Ovary (tissue), 7 donors: ENCODE measurements at regions not wholly inside any gene's neighbourhood (a gene's known extent, or its start where the extent isn't known, plus 50 kb on each side); places are given as distances from the start of the nearest gene placed in this dataset.

Experiments used
- DNase-seq, 5 donors: peaks; one replicate each; pipeline ENCODE4 v3.0.0-alpha.2; 2019 to 2020
- H3K27ac ChIP-seq, 2 donors: fragments of 200-600 bp; one replicate each; pipeline versions ENCODE4 v1.5.1 to v1.8.0; 2019 to 2022
- H3K27me3 ChIP-seq: fragments of 200-600 bp; one replicate; pipeline ENCODE4 v1.8.0; 2022
- H3K36me3 ChIP-seq: fragments of 200-600 bp; sonication (generic); one replicate; pipeline ENCODE4 v1.5.1; 2019
- H3K4me1 ChIP-seq: one replicate; pipeline ENCODE4 v1.8.1; 2013; ENCODE audit warnings: mild to moderate bottlenecking, moderate library complexity; ENCODE audit not compliant: insufficient read depth
- H3K4me3 ChIP-seq: fragments of 200-600 bp; sonication (generic); one replicate; pipeline ENCODE4 v1.5.1; 2017
- H3K9me3 ChIP-seq, 2 donors: fragments of 200-600 bp in 1 of 2; sonication (generic) in 1 of 2; one replicate each; pipeline versions ENCODE4 v1.5.1 to v1.8.1; 2013 to 2019; ENCODE audit warnings: mild to moderate bottlenecking in 1 of 2, moderate library complexity in 1 of 2
- EP300 ChIP-seq: sonication (generic); formaldehyde crosslinking; IDR thresholded peaks from one replicate; pipeline ENCODE4 v1.6.1; 2017; ENCODE audit warnings: antibody characterized with exemption
- POLR2A ChIP-seq: fragments of 450-650 bp; IDR thresholded peaks from one replicate; pipeline ENCODE4 v1.6.1; 2017; ENCODE audit warnings: antibody characterized with exemption, mild to moderate bottlenecking, moderate library complexity
- WGBS, 3 donors: extraction: QIAGEN DNeasy Blood & Tissue Kit in 1 of 3; methylation state at CpG; one replicate each; pipeline versions ENCODE4 v1.1.5 to v1.1.7; 2013 to 2017; 5-methylcytosine and 5-hydroxymethylcytosine counted together
- intact Hi-C, 4 donors: fragments of 100-400 bp; cut with DNase I; formaldehyde crosslinking; loops; one replicate each; pipeline versions ENCODE4 v1.11.0 to v1.15.1; 2022 to 2023
- TF ChIP-seq, protein P1 (sequence below), 3 donors: fragments of 450-650 bp in 2 of 3; fragments of 200-600 bp in 1 of 3; IDR thresholded peaks; one replicate each; pipeline versions ENCODE4 v1.5.1 to v1.8.0; 2016 to 2022; ENCODE audit warnings: antibody characterized with exemption in 3 of 3, mild to moderate bottlenecking in 1 of 3
- donor health status: DM: no; HTN: no; CAD: no; lungs with moderate emphysema.
- donor health status: DM: no; HTN: no; CAD: no.
- donor health status: Bipolar disorder and iron deficiency.
- donor health status: DM: no; HTN: no; CAD: no.
- donor health status: DM: yes; HTN: yes; CAD: no.

GRCh38 chr3:116833202-116833601 is 123.6 kb downstream of the TUSC7 start:
- Histone ChIP-seq H3K36me3 (no peaks in the 10 kb centered on the region), H3K4me1 (no peaks in the 10 kb centered on the region), H3K27me3 (no peaks in the 10 kb centered on the region), H3K9me3 (no peaks in the 10 kb centered on the region), H3K4me3 (no peak overlapping the region), H3K27ac (no peak overlapping the region)
- TF ChIP-seq EP300 (no peak), POLR2A (no peak)
- TF ChIP-seq, protein P1, sequence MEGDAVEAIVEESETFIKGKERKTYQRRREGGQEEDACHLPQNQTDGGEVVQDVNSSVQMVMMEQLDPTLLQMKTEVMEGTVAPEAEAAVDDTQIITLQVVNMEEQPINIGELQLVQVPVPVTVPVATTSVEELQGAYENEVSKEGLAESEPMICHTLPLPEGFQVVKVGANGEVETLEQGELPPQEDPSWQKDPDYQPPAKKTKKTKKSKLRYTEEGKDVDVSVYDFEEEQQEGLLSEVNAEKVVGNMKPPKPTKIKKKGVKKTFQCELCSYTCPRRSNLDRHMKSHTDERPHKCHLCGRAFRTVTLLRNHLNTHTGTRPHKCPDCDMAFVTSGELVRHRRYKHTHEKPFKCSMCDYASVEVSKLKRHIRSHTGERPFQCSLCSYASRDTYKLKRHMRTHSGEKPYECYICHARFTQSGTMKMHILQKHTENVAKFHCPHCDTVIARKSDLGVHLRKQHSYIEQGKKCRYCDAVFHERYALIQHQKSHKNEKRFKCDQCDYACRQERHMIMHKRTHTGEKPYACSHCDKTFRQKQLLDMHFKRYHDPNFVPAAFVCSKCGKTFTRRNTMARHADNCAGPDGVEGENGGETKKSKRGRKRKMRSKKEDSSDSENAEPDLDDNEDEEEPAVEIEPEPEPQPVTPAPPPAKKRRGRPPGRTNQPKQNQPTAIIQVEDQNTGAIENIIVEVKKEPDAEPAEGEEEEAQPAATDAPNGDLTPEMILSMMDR (IDR thresholded peaks at IDR 0.05) = no peak
- intact Hi-C loops = no loop called here
- DNase-seq = no peak

DNA sequence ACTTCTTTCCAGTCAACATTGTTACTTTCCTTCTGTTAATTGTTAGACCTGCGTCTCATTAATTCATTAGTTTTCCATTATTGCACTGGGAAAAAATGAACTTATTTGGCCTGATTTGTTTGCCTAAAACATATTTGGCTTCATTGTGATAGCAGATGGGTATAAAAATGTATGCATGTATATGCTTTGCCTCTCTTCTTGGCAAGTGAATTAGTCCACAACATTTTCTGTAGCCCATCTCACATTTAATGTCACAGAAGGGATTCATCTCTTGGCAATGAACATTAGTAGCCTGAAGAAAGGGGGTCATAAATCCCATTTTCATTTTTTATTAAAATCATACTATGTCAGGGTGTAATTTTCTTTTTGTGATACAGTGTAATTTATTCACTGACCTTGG is 125.2 kb downstream of the TUSC7 start:
- H3K36me3 ChIP-seq = no peaks in the 10 kb centered on the region
- no peaks in the 10 kb centered on the region for H3K4me1 ChIP-seq
- H3K9me3 ChIP-seq = no peaks in the 10 kb centered on the region
- H3K27ac ChIP-seq = no peak overlapping the region
- intact Hi-C loops = no loop called here
- WGBS, 3 donors = 76 to 93% (median 92%) methylated on average over 1 of the region's 1 CpG
- TF ChIP-seq, protein P1 (IDR thresholded peaks at IDR 0.05) = no peak
- no peak for DNase-seq
- H3K27me3 ChIP-seq = no peaks in the 10 kb centered on the region
- no peak overlapping the region for H3K4me3 ChIP-seq

DNA sequence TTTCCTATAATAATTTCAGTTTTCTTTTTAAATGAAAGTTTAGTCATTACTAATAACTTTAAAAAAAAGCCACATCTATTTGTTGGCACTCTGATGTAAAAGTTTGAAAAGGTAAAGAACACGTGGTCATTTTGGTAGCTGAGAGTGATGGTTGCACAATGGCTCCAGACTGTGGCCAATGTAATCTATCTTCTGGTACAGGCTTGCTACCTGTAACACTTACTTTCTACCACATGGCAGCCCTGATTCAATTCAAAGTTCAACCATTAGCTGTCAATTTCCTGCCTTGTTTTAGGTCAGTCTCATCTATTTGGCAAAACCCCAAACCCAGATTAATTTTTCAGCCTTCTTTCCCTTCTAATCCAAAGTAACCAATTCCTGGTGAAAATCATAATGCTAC is 126.1 kb downstream of the TUSC7 start:
- H3K4me1 ChIP-seq = no peaks in the 10 kb centered on the region
- intact Hi-C loops = no loop called here
- 37 to 64% (median 57%) methylated on average over 1 of the region's 1 CpG for WGBS, 3 donors
- no peak overlapping the region for H3K4me3 ChIP-seq
- H3K27ac ChIP-seq = no peak overlapping the region
- H3K36me3 ChIP-seq = no peaks in the 10 kb centered on the region
- H3K27me3 ChIP-seq = no peaks in the 10 kb centered on the region
- no peaks in the 10 kb centered on the region for H3K9me3 ChIP-seq
- TF ChIP-seq EP300 = no peak
- TF ChIP-seq, protein P1 (IDR thresholded peaks at IDR 0.05) = no peak
- no peak for TF ChIP-seq POLR2A
- no peak for DNase-seq

DNA sequence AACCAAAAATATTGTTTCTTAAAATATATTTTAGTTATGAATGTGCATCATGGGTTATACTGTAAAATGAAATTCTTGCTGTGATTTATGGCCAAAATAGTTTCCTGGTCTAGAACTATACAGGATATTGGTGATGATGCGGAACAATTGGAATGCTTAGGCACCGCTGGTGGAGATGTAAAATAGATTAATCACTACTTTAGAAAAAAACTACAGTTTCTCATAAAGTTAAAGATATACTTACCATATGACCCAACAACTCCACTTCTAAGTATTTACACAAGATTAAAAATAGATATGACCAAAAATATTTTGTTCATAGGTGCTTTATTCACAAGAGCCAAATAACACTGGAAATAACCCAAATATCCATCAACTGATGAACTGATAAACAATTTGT is 126.7 kb downstream of the TUSC7 start:
- no peaks in the 10 kb centered on the region for H3K4me1 ChIP-seq
- H3K36me3 ChIP-seq = no peaks in the 10 kb centered on the region
- no peaks in the 10 kb centered on the region for H3K9me3 ChIP-seq
- no peak for TF ChIP-seq EP300
- no peak for TF ChIP-seq POLR2A
- TF ChIP-seq, protein P1 (IDR thresholded peaks at IDR 0.05) = no peak
- 72 to 80% (median 76%) methylated on average over 2 of the region's 2 CpGs for WGBS, 3 donors
- H3K27me3 ChIP-seq = no peaks in the 10 kb centered on the region
- no peak overlapping the region for H3K4me3 ChIP-seq
- intact Hi-C loops = no loop called here
- no peak overlapping the region for H3K27ac ChIP-seq
- no peak for DNase-seq

- no peak for TF ChIP-seq POLR2A
- TF ChIP-seq, protein P1 (IDR thresholded peaks at IDR 0.05) = no peak
- TF ChIP-seq EP300 = no peak
- Histone ChIP-seq H3K27me3 (no peaks in the 10 kb centered on the region), H3K9me3 (no peaks in the 10 kb centered on the region), H3K4me1 (no peaks in the 10 kb centered on the region), H3K27ac (no peak overlapping the region), H3K36me3 (no peaks in the 10 kb centered on the region), H3K4me3 (no peak overlapping the region)
- whole genome bisulfite sequencing, 3 donors = 78 to 85% (median 80%) methylated on average over 3 of the region's 3 CpGs
- intact Hi-C loops = no loop called here
- DNase-seq = no peak
These were observed 127.9 kb downstream of the TUSC7 start for GRCh38 chr3:116837483-116837882.
